ENCODE measurements at regions not wholly inside any gene's neighbourhood (a gene's known extent, or its start where the extent isn't known, plus 50 kb on each side); places are given as distances from the start of the nearest gene placed in this dataset.
"Not testable (repeated sequence)": the region's sequence is repeated elsewhere in the genome, so short reads cannot be mapped to it uniquely, and the experiment has no call there.

DNA sequence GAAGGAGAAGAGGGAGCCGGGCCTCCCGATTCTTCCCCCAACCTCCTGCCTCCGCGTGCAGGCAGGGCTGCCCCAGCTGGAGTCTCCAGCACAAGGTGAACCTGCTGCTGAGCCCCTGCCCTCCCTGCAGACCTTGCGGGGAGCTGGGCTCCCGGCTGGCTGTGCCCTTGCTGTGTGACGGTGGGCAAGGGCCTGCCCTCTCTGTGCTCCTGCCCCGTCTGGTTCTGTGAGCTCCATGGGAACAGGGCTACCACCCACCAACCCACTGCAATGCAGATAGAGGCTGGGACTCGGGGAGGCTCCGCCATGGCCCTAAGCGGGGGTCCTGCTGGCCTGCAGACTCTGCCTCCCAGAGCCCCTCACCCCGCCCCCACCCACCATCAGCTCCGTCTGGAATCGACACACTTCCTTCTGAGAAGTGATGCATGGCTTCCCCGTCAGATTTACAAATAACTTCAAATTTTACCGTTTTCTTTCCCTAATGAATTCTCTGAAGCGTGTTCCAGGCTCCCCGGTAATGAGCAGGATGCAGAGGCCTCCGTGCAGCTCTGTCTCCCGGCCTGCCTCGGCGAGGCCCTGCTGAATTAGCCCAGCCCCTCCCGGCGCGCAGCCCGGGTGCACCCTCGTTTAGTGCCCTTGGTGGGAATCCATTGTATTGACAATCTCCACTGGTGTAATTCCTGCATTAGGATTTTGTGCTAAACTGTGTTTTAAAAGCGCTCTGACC is 111.0 kb downstream of the MICALL2 start:
- DNase-seq (ENCODE audit: low read depth, low spot score): no peak
- in situ Hi-C loops (cut with HindIII; ENCODE audit: low pct_unique_long_range_greater_than_20kb, low sequenced_read_pairs): no loop called here

GRCh38 chr7:1348823-1349335 is 110.4 kb downstream of the MICALL2 start:
- in situ Hi-C loops (cut with HindIII; ENCODE audit: low pct_unique_long_range_greater_than_20kb, low sequenced_read_pairs): no loop called here
- DNase-seq (ENCODE audit: low read depth, low spot score): no peak

DNA sequence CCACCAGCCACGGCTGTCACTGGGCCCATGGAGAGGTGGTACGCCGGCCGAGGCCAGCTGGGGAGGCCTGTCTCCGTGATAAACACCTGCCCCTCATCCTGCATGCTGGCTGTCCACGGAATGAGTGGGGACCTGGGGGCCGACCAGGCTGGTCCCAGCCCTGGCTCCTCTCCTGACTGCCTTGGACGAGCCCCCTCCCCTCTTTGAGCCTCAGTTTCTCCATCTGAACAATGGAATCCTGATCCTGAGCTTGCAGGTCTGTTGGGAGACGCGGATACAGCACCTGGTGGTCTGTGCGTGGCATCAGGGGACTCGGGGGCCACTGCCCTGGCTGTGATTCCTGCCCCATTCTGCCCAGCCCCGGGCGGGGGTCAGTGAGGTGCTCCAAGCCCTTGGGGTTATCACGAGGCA is 109.9 kb downstream of the MICALL2 start:
- no peak for DNase-seq (ENCODE audit: low read depth, low spot score)
- in situ Hi-C loops (cut with HindIII; ENCODE audit: low pct_unique_long_range_greater_than_20kb, low sequenced_read_pairs): no loop called here

- no peak for DNase-seq (ENCODE audit: low read depth, low spot score)
- in situ Hi-C loops (cut with HindIII; ENCODE audit: low pct_unique_long_range_greater_than_20kb, low sequenced_read_pairs): no loop called here
Measured at GRCh38 chr7:1351881-1352625, 107.2 kb downstream of the MICALL2 start.

DNA sequence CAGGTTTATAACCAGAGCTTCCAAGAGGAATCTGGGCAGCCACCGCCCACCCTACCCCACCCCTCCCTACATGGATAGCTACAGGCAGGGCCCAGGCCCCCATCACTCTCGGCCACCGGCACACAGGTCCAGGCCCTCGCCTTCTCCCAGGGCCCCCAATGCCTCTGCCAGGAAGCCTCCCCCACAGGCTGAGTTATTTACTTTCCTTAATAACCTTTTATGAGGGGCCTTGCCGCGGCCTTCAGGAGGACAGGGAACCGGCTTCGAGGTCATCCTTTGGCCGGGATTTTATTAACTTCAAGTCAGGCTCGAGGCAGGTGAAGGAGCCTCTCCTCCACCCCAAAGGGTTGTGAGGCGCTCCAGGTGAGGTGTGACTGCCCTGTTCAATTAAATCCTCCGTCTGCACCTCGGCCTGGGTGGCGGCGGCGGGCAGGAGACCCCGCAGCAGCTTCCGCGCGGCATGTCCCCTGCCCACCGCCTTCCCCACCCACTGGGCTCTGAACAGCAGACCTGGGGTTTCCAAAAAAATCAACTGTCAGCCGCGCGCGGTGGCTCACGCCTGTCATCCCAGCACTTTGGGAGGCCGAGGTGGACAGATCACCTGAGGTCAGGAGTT is 106.5 kb downstream of the MICALL2 start:
- in situ Hi-C loops (cut with HindIII; ENCODE audit: low pct_unique_long_range_greater_than_20kb, low sequenced_read_pairs): no loop called here
- DNase-seq (ENCODE audit: low read depth, low spot score): no peak

DNA sequence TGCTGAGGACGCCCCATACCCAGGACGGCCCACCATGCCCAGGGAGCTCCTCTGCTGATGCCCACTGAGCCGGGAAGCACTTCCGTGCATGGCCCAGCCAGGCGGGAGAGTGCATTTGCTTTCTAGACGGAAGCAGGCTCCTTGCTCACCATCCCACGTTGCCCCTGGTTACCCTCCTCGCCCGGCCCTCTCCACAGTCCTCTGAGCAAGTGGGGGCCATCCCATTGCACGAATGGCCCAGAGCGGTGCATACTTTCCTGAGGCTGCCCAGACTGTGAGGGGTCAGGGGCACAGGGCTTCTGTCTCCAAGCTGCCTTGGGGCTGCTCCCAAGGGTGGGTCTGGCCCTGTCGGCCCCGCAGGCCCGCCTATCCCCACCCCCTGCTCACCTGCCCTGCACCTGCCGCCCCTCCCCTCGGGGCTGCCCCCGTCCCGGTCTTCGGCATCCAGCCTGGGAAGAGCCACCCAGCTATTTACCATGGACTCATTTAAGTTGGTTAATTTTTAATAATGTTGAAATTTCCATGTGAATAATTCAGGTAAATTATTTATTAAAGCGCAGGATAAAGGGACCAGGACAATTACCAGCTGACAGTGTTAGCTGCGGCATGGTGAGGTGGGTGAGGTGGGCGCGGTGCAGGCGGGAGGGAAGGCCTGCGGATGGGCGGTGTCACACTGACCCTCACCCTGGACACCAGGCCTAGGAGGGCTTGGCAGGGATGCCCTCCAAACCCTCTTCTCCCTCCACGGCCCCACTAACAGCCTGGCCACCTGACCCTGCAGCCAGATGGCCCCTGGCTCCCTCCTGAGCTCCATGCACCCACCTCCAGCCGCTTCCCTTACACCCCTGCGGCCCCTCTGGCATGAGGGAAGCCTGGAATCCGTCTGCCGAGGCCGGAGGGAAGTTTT is 104.4 kb downstream of the MICALL2 start:
- no peak for DNase-seq (ENCODE audit: low read depth, low spot score)
- in situ Hi-C loops (cut with HindIII; ENCODE audit: low pct_unique_long_range_greater_than_20kb, low sequenced_read_pairs): no loop called here

GRCh38 chr7:1355568-1356340 is 103.5 kb downstream of the MICALL2 start:
- no peak for DNase-seq (ENCODE audit: low read depth, low spot score)
- in situ Hi-C loops (cut with HindIII; ENCODE audit: low pct_unique_long_range_greater_than_20kb, low sequenced_read_pairs): no loop called here

DNA sequence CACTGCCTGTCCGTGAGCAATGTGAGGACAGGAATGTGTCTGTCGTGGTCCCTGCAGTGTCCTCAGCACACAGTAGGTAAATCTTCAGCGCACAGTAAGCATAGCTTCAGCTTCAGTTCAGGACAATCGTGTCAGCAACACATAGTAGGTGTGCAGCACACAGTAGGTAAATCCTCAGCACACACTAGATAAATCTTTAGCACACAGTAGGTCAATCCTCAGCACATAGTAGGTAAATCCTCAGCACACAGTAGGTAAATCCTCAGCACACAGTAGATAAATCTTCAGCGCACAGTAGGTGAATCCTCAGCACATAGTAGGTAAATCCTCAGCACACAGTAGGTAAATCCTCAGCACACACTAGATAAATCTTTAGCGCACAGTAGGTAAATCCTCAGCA is 102.4 kb downstream of the MICALL2 start:
- in situ Hi-C loops (cut with HindIII; ENCODE audit: low pct_unique_long_range_greater_than_20kb, low sequenced_read_pairs): not testable (repeated sequence)

GRCh38 chr7:1357260-1357600 is 102.0 kb downstream of the MICALL2 start:
- in situ Hi-C loops (cut with HindIII; ENCODE audit: low pct_unique_long_range_greater_than_20kb, low sequenced_read_pairs): not testable (repeated sequence)

More for the DNA sequence above, 102.4 kb downstream of the MICALL2 start:
- DNase-seq (ENCODE audit: low read depth, low spot score): not testable (repeated sequence)

GRCh38 chr7:1357601-1358271 is 101.5 kb downstream of the MICALL2 start:
- in situ Hi-C loops (cut with HindIII; ENCODE audit: low pct_unique_long_range_greater_than_20kb, low sequenced_read_pairs): no loop called here
- DNase-seq (ENCODE audit: low read depth, low spot score): no peak

More at GRCh38 chr7:1357260-1357600, 102.0 kb downstream of the MICALL2 start:
- not testable (repeated sequence) for DNase-seq (ENCODE audit: low read depth, low spot score)

GRCh38 chr7:1358376-1359050 is 100.8 kb downstream of the MICALL2 start:
- in situ Hi-C loops (cut with HindIII; ENCODE audit: low pct_unique_long_range_greater_than_20kb, low sequenced_read_pairs): no loop called here
- no peak for DNase-seq (ENCODE audit: low read depth, low spot score)

DNA sequence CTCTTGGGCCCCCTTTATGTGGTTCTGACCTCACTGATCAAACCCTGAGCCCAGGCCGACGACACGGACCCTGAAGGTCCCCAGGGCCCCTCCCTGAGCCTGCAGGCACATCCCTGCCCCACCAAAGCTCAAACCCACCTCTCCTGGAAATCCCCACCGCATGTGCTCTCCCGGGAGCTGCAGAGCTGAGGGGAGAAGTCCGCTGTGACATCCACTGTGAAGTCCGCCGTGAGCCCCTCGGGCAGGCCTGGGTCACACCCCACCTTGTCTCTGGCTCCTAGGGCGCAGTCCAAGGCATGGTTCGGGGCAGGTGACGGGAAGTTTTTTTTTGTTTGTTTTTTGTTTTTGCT is 100.2 kb downstream of the MICALL2 start:
- in situ Hi-C loops (cut with HindIII; ENCODE audit: low pct_unique_long_range_greater_than_20kb, low sequenced_read_pairs): no loop called here
- DNase-seq (ENCODE audit: low read depth, low spot score): no peak

GRCh38 chr7:1359681-1360485 is 99.4 kb downstream of the MICALL2 start:
- DNase-seq (ENCODE audit: low read depth, low spot score): no peak
- in situ Hi-C loops (cut with HindIII; ENCODE audit: low pct_unique_long_range_greater_than_20kb, low sequenced_read_pairs): no loop called here

GRCh38 chr7:1360521-1360971 is 98.7 kb downstream of the MICALL2 start:
- no peak for DNase-seq (ENCODE audit: low read depth, low spot score)
- in situ Hi-C loops (cut with HindIII; ENCODE audit: low pct_unique_long_range_greater_than_20kb, low sequenced_read_pairs): no loop called here

- in situ Hi-C loops (cut with HindIII; ENCODE audit: low pct_unique_long_range_greater_than_20kb, low sequenced_read_pairs): no loop called here
- no peak for DNase-seq (ENCODE audit: low read depth, low spot score)
Measured at GRCh38 chr7:1361016-1361755, 98.1 kb downstream of the MICALL2 start.
